ENCODE measurements at regions not wholly inside any gene's neighbourhood (a gene's known extent, or its start where the extent isn't known, plus 50 kb on each side); places are given as distances from the start of the nearest gene placed in this dataset.

DNA sequence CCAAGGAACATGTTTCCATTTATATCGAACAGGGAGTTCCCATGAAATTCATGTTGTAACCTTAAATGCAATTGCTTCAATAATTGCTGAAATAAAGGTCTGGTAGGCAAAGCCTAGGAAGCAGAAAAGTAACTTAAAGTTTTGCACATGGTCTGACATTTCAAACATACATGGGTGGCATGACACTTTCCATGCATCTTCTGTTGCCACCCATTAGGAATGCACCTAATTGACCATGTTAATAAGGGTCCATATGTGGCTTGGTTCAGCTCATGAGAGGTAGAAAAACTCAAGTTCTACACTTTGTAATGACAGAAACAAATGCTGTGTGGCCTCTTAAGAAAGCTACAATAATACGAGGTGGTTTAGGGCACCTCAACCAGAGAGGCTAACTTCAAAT is 72.0 kb upstream of the GORAB start:
- DNase-seq (ENCODE audit: low spot score): no peak

DNA sequence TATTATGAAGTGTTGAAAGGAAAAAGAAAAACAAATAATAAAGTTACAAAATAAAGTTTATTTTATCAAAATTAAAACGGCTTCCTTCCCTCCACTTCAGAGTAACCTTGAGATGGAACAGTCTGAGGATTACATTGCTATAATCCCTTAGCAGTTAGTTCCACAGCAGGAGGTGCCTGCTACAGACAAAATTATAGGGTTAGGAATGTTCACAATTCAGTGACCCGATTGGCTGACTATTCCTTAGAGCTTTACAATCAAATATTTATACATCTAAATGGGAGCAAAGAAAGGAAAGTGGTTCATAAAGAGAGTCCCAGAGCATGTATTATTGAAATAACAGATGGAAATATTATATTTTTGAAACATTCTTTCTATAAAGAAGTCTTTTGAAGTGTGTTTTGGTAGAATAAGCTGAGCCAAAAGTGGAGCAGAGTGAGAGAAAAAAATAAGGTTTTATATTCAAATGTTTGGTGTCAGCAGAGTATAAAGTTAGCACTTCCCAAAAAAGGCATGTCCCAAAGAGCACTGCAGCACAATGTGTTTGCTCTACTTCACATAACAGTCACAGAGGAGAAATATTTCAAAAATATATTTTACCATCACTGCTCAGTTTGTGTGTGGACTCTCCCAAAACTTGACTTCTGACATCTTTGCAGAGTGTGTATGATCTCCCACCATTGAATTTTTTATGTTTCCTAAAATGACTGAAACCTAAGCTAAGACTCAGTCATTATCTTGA is 71.4 kb upstream of the GORAB start:
- DNase-seq (ENCODE audit: low spot score): no peak

- DNase-seq (ENCODE audit: low spot score): no peak
Observed at GRCh38 chr1:170461291-170461747, 70.6 kb upstream of the GORAB start.

DNA sequence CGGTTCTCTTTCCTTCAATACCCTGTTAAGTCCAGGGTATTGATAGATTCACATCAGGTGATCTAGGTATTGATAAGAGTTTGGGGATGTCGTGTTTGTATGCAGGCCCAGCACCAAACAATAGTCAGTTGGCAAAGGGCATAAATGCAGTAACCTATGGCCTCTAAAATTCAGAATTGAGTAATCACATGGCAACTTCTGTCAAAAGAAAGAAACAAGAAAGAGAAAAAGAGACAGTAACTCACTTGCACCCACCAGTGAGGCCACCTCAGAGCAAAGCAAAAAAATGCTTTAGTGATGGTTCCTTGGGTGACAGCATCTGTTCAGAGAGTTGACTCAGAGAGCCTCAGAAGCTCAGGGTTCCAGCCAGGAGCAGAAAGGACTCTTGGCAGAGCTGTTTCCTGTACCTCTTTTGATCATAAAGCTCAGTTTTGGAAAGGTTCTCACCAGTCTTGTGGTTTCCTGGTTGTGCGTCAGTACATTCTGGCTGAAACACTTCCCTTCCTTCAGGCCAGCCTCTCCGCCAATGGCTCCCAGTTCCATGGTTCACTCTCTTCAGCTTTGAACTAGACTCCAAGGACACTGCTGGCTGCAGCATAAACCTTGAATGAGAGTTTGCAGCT is 70.1 kb upstream of the GORAB start:
- no peak for DNase-seq (ENCODE audit: low spot score)

GRCh38 chr1:170470121-170470520 is 61.8 kb upstream of the GORAB start:
- DNase-seq (ENCODE audit: low spot score): no peak

- no peak for DNase-seq (ENCODE audit: low spot score)
Observed at GRCh38 chr1:170471398-170472053, 60.4 kb upstream of the GORAB start.

DNA sequence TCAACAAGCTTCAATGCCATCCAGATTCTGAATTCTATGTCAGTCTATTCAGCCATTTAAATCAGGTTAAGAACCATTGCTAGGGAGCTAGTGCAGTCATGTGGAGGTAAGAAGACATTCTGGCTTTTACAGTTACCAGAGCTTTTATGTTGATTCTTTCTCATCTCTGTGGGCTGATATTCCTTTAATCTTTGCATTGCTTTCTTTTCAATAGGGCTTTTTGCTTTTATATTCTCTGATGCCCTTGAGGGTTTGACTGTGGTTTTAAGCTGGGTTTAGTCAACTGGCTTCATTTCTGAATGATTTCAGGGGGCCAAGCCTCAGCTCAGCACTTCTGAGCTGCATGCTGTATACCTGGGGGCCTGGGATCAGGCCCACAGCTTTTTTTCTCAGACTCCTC is 51.0 kb upstream of the GORAB start:
- DNase-seq (ENCODE audit: low spot score): no peak

Measured in HT-29 (cell line).